ENCODE measurements at regions not wholly inside any gene's neighbourhood (a gene's known extent, or its start where the extent isn't known, plus 50 kb on each side); places are given as distances from the start of the nearest gene placed in this dataset.
"Not testable (repeated sequence)": the region's sequence is repeated elsewhere in the genome, so short reads cannot be mapped to it uniquely, and the experiment has no call there.

DNA sequence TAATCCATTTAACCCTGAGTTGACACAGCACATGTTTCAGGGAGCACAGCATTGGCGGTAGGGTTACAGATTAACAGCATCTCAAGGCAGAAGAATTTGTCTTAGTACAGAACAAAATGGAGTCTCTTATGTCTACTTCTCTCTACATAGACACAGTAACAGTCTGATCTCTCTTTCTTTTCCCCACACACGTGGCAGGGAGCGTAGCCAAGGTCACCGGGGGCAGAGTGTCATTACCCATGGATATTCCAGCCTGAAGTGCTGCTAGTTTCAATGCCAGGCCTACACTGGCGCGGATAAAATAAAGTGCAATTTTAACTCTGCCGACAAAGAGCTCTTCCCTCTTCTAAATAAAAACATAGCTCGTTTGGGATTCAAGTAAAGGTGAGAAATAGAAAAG is 366.3 kb upstream of the SGCG start:
- not testable (repeated sequence) for H3K4me1 ChIP-seq (ENCODE audit: control insufficient read depth, extremely low read depth, insufficient read depth, low read length); H3K27me3 ChIP-seq (ENCODE audit: control insufficient read depth, insufficient read depth, low read length); H3K9ac ChIP-seq (ENCODE audit: insufficient read depth, low read length); H3K9me3 ChIP-seq (ENCODE audit: control insufficient read depth, insufficient read depth, low read depth, low read length); H4K20me1 ChIP-seq (ENCODE audit: control insufficient read depth, extremely low read depth, insufficient read depth, low read length); H3K4me3 ChIP-seq (replicated peaks in 1 of 4; ENCODE audit: control extremely low read depth in 1 of 4, insufficient read depth in 1 of 4, low read depth in 3 of 4, low read length in 4 of 4); H3K27ac ChIP-seq (ENCODE audit: insufficient read depth, low read length); H3K79me2 ChIP-seq (ENCODE audit: control insufficient read depth, insufficient read depth, low read length); H3K4me2 ChIP-seq (ENCODE audit: extremely low read depth, insufficient read depth, low read length); H3K36me3 ChIP-seq (ENCODE audit: control insufficient read depth, insufficient read depth, low read length); DNase-seq (ENCODE audit: low read depth in 2 of 2); H2AFZ ChIP-seq (ENCODE audit: low read length)

DNA sequence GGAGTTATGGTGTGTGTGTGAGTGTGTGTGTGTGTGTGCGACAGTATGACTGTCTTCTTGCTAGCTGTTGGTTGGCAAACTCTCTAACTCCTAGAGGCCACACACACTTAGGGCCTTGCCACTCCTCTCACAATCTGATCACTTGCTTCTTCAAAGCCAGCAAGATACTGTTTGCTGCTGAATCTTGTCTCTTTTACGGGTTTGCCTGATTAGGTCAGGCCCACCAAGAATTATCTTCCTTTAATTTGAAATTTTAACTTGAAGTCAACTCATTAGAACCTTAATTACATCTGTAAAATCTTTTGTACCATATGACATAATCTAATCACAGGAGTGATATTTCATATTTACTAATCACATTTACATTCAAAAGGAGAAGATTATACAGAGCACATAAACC is 359.2 kb upstream of the SGCG start:
- no peaks in the 10 kb centered on the region for H3K4me1 ChIP-seq (ENCODE audit: control insufficient read depth, extremely low read depth, insufficient read depth, low read length)
- no peak for TF ChIP-seq EZH2 (IDR thresholded peaks at IDR 0.05; ENCODE audit: low read length, missing control alignments)
- TF ChIP-seq, protein P1, sequence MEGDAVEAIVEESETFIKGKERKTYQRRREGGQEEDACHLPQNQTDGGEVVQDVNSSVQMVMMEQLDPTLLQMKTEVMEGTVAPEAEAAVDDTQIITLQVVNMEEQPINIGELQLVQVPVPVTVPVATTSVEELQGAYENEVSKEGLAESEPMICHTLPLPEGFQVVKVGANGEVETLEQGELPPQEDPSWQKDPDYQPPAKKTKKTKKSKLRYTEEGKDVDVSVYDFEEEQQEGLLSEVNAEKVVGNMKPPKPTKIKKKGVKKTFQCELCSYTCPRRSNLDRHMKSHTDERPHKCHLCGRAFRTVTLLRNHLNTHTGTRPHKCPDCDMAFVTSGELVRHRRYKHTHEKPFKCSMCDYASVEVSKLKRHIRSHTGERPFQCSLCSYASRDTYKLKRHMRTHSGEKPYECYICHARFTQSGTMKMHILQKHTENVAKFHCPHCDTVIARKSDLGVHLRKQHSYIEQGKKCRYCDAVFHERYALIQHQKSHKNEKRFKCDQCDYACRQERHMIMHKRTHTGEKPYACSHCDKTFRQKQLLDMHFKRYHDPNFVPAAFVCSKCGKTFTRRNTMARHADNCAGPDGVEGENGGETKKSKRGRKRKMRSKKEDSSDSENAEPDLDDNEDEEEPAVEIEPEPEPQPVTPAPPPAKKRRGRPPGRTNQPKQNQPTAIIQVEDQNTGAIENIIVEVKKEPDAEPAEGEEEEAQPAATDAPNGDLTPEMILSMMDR (conservative IDR thresholded peaks at IDR 0.05 in 1 of 2, IDR thresholded peaks at IDR 0.05 in 1 of 2; ENCODE audit: low read depth in 1 of 2, low read length in 2 of 2): no peak
- H3K79me2 ChIP-seq (ENCODE audit: control insufficient read depth, insufficient read depth, low read length): no peaks in the 10 kb centered on the region

DNA sequence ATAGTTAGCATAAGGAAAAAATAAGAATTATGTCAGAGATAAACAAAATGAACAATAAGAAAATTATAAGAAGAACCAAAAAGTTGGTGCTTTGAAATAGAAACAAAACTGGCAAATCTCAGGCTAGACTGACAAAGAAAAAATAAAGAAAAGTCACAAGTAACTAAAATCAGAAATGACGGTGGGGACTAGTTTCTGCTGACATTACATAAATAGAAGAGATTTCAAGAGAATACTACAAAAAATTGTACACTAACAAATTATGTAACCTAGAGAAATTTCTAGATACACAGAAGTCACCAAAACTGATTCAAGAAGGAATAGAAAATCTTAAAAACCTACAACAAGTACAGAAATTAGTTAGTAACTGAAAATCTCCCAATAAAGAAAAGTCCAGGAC is 355.6 kb upstream of the SGCG start:
- H3K9ac ChIP-seq (ENCODE audit: insufficient read depth, low read length): no peak overlapping the region
- no peak overlapping the region for H3K4me2 ChIP-seq (ENCODE audit: extremely low read depth, insufficient read depth, low read length)
- no peaks in the 10 kb centered on the region for H3K36me3 ChIP-seq (ENCODE audit: control insufficient read depth, insufficient read depth, low read length)
- no peaks in the 10 kb centered on the region for H3K79me2 ChIP-seq (ENCODE audit: control insufficient read depth, insufficient read depth, low read length)
- H3K9me3 ChIP-seq (ENCODE audit: control insufficient read depth, insufficient read depth, low read depth, low read length): no peaks in the 10 kb centered on the region
- no peak overlapping the region for H3K4me3 ChIP-seq (replicated peaks in 1 of 4; ENCODE audit: control extremely low read depth in 1 of 4, insufficient read depth in 1 of 4, low read depth in 3 of 4, low read length in 4 of 4)
- TF ChIP-seq, protein P1 (conservative IDR thresholded peaks at IDR 0.05 in 1 of 2, IDR thresholded peaks at IDR 0.05 in 1 of 2; ENCODE audit: low read depth in 1 of 2, low read length in 2 of 2): no peak
- TF ChIP-seq EZH2 (IDR thresholded peaks at IDR 0.05; ENCODE audit: low read length, missing control alignments): no peak
- no peak for DNase-seq (ENCODE audit: low read depth in 2 of 2)
- no peak overlapping the region for H2AFZ ChIP-seq (ENCODE audit: low read length)
- H3K27me3 ChIP-seq (ENCODE audit: control insufficient read depth, insufficient read depth, low read length): no peaks in the 10 kb centered on the region
- H4K20me1 ChIP-seq (ENCODE audit: control insufficient read depth, extremely low read depth, insufficient read depth, low read length): no peaks in the 10 kb centered on the region
- H3K27ac ChIP-seq (ENCODE audit: insufficient read depth, low read length): no peak overlapping the region
- H3K4me1 ChIP-seq (ENCODE audit: control insufficient read depth, extremely low read depth, insufficient read depth, low read length): no peaks in the 10 kb centered on the region

More for the DNA sequence above, 359.2 kb upstream of the SGCG start:
- Histone ChIP-seq H2AFZ (ENCODE audit: low read length) (no peak overlapping the region), H3K4me2 (ENCODE audit: extremely low read depth, insufficient read depth, low read length) (no peak overlapping the region), H3K9ac (ENCODE audit: insufficient read depth, low read length) (no peak overlapping the region), H4K20me1 (ENCODE audit: control insufficient read depth, extremely low read depth, insufficient read depth, low read length) (no peaks in the 10 kb centered on the region), H3K9me3 (ENCODE audit: control insufficient read depth, insufficient read depth, low read depth, low read length) (no peaks in the 10 kb centered on the region), H3K4me3 (replicated peaks in 1 of 4; ENCODE audit: control extremely low read depth in 1 of 4, insufficient read depth in 1 of 4, low read depth in 3 of 4, low read length in 4 of 4) (no peak overlapping the region), H3K36me3 (ENCODE audit: control insufficient read depth, insufficient read depth, low read length) (no peaks in the 10 kb centered on the region), H3K27ac (ENCODE audit: insufficient read depth, low read length) (no peak overlapping the region), H3K27me3 (ENCODE audit: control insufficient read depth, insufficient read depth, low read length) (no peaks in the 10 kb centered on the region)
- DNase-seq (ENCODE audit: low read depth in 2 of 2): no peak
